Testis (tissue), 2 donors: ENCODE measurements at regions not wholly inside any gene's neighbourhood (a gene's known extent, or its start where the extent isn't known, plus 50 kb on each side); places are given as distances from the start of the nearest gene placed in this dataset.
"Not testable (repeated sequence)": the region's sequence is repeated elsewhere in the genome, so short reads cannot be mapped to it uniquely, and the experiment has no call there.

Experiments
- DNase-seq: peaks from one replicate; pipeline ENCODE4 v3.0.0-alpha.2; 2019
- H3K27ac ChIP-seq, 2 donors: fragments of 200-600 bp; sonication (generic); one replicate each; pipeline ENCODE4 v1.5.1; 2019
- H3K27me3 ChIP-seq: fragments of 200-600 bp; sonication (generic); one replicate; pipeline ENCODE4 v1.5.1; 2019
- H3K36me3 ChIP-seq: fragments of 200-600 bp; sonication (generic); one replicate; pipeline ENCODE4 v1.5.1; 2017; ENCODE audit warnings: low read depth; ENCODE audit errors: missing control alignments
- H3K4me1 ChIP-seq: fragments of 200-600 bp; sonication (generic); one replicate; pipeline ENCODE4 v1.5.1; 2019
- H3K4me3 ChIP-seq, 2 donors: fragments of 200-600 bp; sonication (generic); one replicate each; pipeline ENCODE4 v1.5.1; 2017 to 2019
- H3K9me3 ChIP-seq: fragments of 200-600 bp; sonication (generic); one replicate; pipeline ENCODE4 v1.5.1; 2017
- CTCF ChIP-seq, 3 experiments: fragments of 450-650 bp in 2 of 3; fragments of 200-600 bp in 1 of 3; sonication (generic) in 1 of 3; IDR thresholded peaks; one replicate each; pipeline ENCODE4 v1.5.1; 2016 to 2019; ENCODE audit warnings: antibody characterized with exemption in 3 of 3, mild to moderate bottlenecking in 2 of 3, moderate library complexity in 1 of 3
- POLR2A ChIP-seq: fragments of 450-650 bp; IDR thresholded peaks from one replicate; pipeline ENCODE4 v1.6.1; 2017; ENCODE audit warnings: antibody characterized with exemption, mild to moderate bottlenecking, moderate library complexity
- WGBS, 2 donors: methylation state at CpG; one replicate each; pipeline ENCODE4 v1.1.5; 2018; 5-methylcytosine and 5-hydroxymethylcytosine counted together
- intact Hi-C: fragments of 100-400 bp; cut with DNase I; formaldehyde crosslinking; loops from one replicate; pipeline ENCODE4 v1.15.1; 2023; ENCODE audit warnings: low total_unique reads

GRCh38 chr9:81032030-81032572 lies 657.2 kb downstream of the TLE1 start:
- intact Hi-C loops = no loop called here
- no peak overlapping the region for H3K4me3 ChIP-seq
- no peak overlapping the region for H3K27ac ChIP-seq

GRCh38 chr9:81031422-81032029 lies 657.8 kb downstream of the TLE1 start:
- Histone ChIP-seq H3K36me3 (no peaks in the 10 kb centered on the region), H3K9me3 (no peaks in the 10 kb centered on the region), H3K4me3 (no peak overlapping the region), H3K4me1 (no peaks in the 10 kb centered on the region), H3K27me3 (no peaks in the 10 kb centered on the region), H3K27ac (no peak overlapping the region)
- 55 to 85% methylated on average over 7 of the region's 7 CpGs for WGBS, 2 donors
- TF ChIP-seq CTCF (IDR thresholded peaks at IDR 0.05) (no peak), POLR2A (no peak)
- intact Hi-C loops = no loop called here
- DNase-seq = no peak

More at GRCh38 chr9:81032030-81032572, 657.2 kb downstream of the TLE1 start:
- TF ChIP-seq CTCF (IDR thresholded peaks at IDR 0.05) (no peak), POLR2A (no peak)
- no peaks in the 10 kb centered on the region for H3K27me3 ChIP-seq
- no peaks in the 10 kb centered on the region for H3K4me1 ChIP-seq
- no peaks in the 10 kb centered on the region for H3K36me3 ChIP-seq
- 50 to 66% methylated on average over 2 of the region's 2 CpGs for WGBS, 2 donors
- no peaks in the 10 kb centered on the region for H3K9me3 ChIP-seq
- peak; percentile 19 for DNase-seq

GRCh38 chr9:81030027-81030426 lies 659.3 kb downstream of the TLE1 start:
- Histone ChIP-seq H3K27ac (no peak overlapping the region), H3K27me3 (no peaks in the 10 kb centered on the region), H3K36me3 (no peaks in the 10 kb centered on the region), H3K9me3 (no peaks in the 10 kb centered on the region), H3K4me3 (no peak overlapping the region), H3K4me1 (no peaks in the 10 kb centered on the region)
- no peak for DNase-seq
- intact Hi-C loops = no loop called here
- no peak for TF ChIP-seq CTCF (IDR thresholded peaks at IDR 0.05)
- TF ChIP-seq POLR2A = no peak

- DNase-seq = no peak
- intact Hi-C loops = no loop called here
- Histone ChIP-seq H3K4me1 (no peaks in the 10 kb centered on the region), H3K4me3 (no peak overlapping the region), H3K36me3 (no peaks in the 10 kb centered on the region), H3K27ac (no peak overlapping the region), H3K9me3 (no peaks in the 10 kb centered on the region), H3K27me3 (no peaks in the 10 kb centered on the region)
- WGBS, 2 donors = 90 to 91% methylated on average over 4 of the region's 4 CpGs
- TF ChIP-seq POLR2A (no peak), CTCF (IDR thresholded peaks at IDR 0.05) (no peak)
Observed at GRCh38 chr9:81028504-81028903, 660.8 kb downstream of the TLE1 start.

GRCh38 chr9:81022177-81022576 lies 667.2 kb downstream of the TLE1 start:
- Histone ChIP-seq H3K36me3 (no peaks in the 10 kb centered on the region), H3K9me3 (no peaks in the 10 kb centered on the region), H3K4me3 (no peak overlapping the region), H3K27me3 (no peaks in the 10 kb centered on the region), H3K4me1 (no peaks in the 10 kb centered on the region), H3K27ac (no peak overlapping the region)
- no peak for DNase-seq
- TF ChIP-seq CTCF (IDR thresholded peaks at IDR 0.05) (no peak), POLR2A (no peak)
- intact Hi-C loops = no loop called here
- 56 to 59% methylated on average over 3 of the region's 3 CpGs for WGBS, 2 donors

GRCh38 chr9:81014945-81015344 lies 674.4 kb downstream of the TLE1 start:
- H3K27me3 ChIP-seq, H3K4me3 ChIP-seq, intact Hi-C loops, H3K27ac ChIP-seq, H3K4me1 ChIP-seq, H3K9me3 ChIP-seq, DNase-seq, H3K36me3 ChIP-seq: not testable (repeated sequence)
- WGBS, 2 donors = 69 to 84% methylated on average over 6 of the region's 6 CpGs

GRCh38 chr9:81013191-81013590 lies 676.2 kb downstream of the TLE1 start:
- intact Hi-C loops, DNase-seq, H3K4me3 ChIP-seq, H3K27me3 ChIP-seq, H3K4me1 ChIP-seq, H3K27ac ChIP-seq, H3K36me3 ChIP-seq, H3K9me3 ChIP-seq: not testable (repeated sequence)
- 77 to 85% methylated on average over 3 of the region's 3 CpGs for WGBS, 2 donors
